GM12875 (cell line): ENCODE measurements at regions not wholly inside any gene's neighbourhood (a gene's known extent, or its start where the extent isn't known, plus 50 kb on each side); places are given as distances from the start of the nearest gene placed in this dataset.

ENCODE experiments used
- H3K4me3 ChIP-seq: one replicate; pipeline ENCODE4 v1.5.1; 2011; ENCODE audit warnings: low read depth, low read length, control low read depth
- TF ChIP-seq, protein P1 (sequence below): IDR thresholded peaks from 2 replicates; pipeline ENCODE4 v1.5.1; 2011; ENCODE audit warnings: low read depth, mild to moderate bottlenecking, control low read depth, inconsistent platforms, low read length, moderate library complexity, borderline replicate concordance; ENCODE audit not compliant: insufficient read depth

DNA sequence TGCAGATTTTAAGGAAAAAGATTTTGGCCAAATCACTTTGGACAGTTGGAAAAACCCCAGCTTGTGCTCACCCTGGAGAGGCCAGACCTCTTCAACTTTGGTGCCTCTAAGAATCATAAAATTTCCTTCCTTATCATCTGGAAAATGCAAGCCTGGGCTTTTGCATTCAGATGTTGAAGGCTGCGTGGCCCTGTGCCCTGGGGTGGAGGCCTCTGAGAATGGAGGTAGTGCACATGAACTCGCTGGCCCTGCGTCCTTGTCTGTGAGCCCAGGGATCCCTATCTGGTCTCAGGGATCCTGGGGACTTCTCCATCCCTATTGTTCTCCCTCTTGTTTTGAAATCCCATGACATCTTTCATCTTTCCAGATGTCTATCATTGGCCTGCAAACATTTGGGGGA is 64.6 kb upstream of the ARNT2 start:
- no peak overlapping the region for H3K4me3 ChIP-seq
- TF ChIP-seq, protein P1, sequence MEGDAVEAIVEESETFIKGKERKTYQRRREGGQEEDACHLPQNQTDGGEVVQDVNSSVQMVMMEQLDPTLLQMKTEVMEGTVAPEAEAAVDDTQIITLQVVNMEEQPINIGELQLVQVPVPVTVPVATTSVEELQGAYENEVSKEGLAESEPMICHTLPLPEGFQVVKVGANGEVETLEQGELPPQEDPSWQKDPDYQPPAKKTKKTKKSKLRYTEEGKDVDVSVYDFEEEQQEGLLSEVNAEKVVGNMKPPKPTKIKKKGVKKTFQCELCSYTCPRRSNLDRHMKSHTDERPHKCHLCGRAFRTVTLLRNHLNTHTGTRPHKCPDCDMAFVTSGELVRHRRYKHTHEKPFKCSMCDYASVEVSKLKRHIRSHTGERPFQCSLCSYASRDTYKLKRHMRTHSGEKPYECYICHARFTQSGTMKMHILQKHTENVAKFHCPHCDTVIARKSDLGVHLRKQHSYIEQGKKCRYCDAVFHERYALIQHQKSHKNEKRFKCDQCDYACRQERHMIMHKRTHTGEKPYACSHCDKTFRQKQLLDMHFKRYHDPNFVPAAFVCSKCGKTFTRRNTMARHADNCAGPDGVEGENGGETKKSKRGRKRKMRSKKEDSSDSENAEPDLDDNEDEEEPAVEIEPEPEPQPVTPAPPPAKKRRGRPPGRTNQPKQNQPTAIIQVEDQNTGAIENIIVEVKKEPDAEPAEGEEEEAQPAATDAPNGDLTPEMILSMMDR: no peak

DNA sequence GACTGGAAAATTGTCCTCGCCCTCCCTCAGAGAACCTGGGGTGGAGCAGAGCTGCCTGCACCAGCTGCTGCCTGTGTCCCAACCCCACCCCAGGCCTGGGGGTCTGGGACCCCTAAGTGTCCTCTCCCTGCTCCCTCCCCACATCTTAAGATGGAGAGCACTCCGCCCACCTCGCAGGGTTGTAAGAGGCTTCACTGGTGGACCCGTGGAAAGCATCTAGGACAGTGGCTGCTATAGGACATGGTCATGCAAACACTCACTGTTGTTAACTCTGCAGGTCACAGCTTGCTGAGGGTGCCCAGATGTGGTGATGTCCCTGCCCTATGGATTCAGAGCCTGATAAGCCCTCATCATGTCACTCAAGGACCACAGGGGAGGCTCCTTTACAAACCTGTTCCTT is 62.0 kb upstream of the ARNT2 start:
- H3K4me3 ChIP-seq: no peak overlapping the region
- TF ChIP-seq, protein P1: no peak

DNA sequence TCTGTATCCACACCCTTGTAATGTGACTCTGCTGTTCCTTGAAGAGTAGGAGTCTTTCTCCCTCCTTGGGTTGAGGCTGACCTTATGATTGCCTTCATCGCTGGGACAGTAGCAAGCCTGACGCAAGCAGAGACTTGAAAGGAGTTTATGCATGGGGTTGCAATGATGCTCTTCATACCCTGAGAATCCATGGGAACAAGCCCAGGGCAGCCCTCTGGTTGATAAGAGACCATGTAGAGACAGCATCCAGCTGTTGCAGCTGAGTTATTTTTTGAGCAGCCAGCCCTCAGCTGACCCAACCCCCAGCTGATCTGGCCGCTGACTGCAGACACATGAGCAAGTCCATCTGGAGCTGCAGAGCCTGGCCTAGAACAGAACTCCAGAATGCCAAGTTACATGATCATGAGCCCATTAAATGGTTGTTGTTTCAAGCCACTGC is 60.6 kb upstream of the ARNT2 start:
- no peak overlapping the region for H3K4me3 ChIP-seq
- TF ChIP-seq, protein P1: no peak

DNA sequence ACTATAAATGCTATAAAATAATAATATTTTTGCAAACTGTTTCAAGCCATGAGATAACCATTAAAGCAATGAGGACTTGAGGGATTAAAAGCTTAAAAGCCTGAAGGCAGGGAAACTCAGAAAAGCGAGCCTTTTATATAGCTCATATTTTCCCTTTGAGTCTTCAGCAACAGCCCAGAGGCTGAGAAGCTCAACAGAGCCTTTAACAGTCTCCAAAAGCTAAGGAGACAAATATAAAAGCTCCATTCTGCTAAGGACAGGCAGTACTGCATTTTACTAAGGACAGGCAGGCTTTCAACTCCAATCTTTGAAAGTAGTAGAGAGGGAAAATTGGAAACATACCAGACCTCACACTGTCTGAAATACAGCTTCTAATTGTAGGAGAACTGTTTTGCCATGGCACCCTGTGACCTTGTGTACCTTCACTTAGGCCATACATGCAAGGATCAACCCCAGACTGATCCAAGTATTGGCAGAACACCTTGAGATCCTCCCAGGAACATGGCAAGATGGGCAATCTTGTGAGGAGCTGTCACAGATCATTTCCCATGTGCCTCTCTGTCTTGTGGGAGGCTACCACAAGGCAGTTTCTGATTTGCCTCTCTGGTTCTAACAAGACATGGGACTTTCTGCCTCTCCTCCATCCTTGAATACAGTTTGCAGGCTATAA is 53.1 kb upstream of the ARNT2 start:
- H3K4me3 ChIP-seq: no peak overlapping the region
- TF ChIP-seq, protein P1: no peak
